ENCODE measurements at regions not wholly inside any gene's neighbourhood (a gene's known extent, or its start where the extent isn't known, plus 50 kb on each side); places are given as distances from the start of the nearest gene placed in this dataset.
"Not testable (repeated sequence)": the region's sequence is repeated elsewhere in the genome, so short reads cannot be mapped to it uniquely, and the experiment has no call there.

- Mint-ChIP-seq H3K9me3 (peaks cover 3% of the 10 kb centered on the region), H3K4me1 (peaks cover 3% of the 10 kb centered on the region), H3K4me3 (no peak overlapping the region), H3K27me3 (no peaks in the 10 kb centered on the region), H3K27ac (no peak overlapping the region), H3K36me3 (no peaks in the 10 kb centered on the region)
- DNase-seq (no peak), ATAC-seq (ENCODE audit: low read depth) (no peak)
- POLR2A ChIA-PET, result no interaction called here
Observed at GRCh38 chr1:38744452-38745350, 114.9 kb downstream of the RRAGC start.

- POLR2A ChIA-PET, result no interaction called here
- ATAC-seq (ENCODE audit: low read depth) (no peak), DNase-seq (no peak)
- Mint-ChIP-seq H3K4me1 (peaks cover 3% of the 10 kb centered on the region), H3K36me3 (no peaks in the 10 kb centered on the region), H3K4me3 (no peak overlapping the region), H3K9me3 (no peaks in the 10 kb centered on the region), H3K27ac (no peak overlapping the region), H3K27me3 (no peaks in the 10 kb centered on the region)
Observed at GRCh38 chr1:38743184-38743583, 116.4 kb downstream of the RRAGC start.

- ATAC-seq (ENCODE audit: low read depth) (no peak), DNase-seq (no peak)
- Mint-ChIP-seq H3K9me3 (no peaks in the 10 kb centered on the region), H3K4me3 (no peak overlapping the region), H3K27ac (no peak overlapping the region), H3K27me3 (no peaks in the 10 kb centered on the region), H3K36me3 (no peaks in the 10 kb centered on the region), H3K4me1 (peaks cover 1% of the 10 kb centered on the region)
- POLR2A ChIA-PET, result no interaction called here
Observed at GRCh38 chr1:38741341-38741740, 118.2 kb downstream of the RRAGC start.

GRCh38 chr1:38740487-38740886 is 119.1 kb downstream of the RRAGC start:
- no peaks in the 10 kb centered on the region for H3K36me3 Mint-ChIP-seq
- H3K9me3 Mint-ChIP-seq, result no peaks in the 10 kb centered on the region
- no peak for DNase-seq
- POLR2A ChIA-PET, result no interaction called here
- no peak overlapping the region for H3K27ac Mint-ChIP-seq
- ATAC-seq (ENCODE audit: low read depth), result no peak
- H3K4me3 Mint-ChIP-seq, result no peak overlapping the region
- no peaks in the 10 kb centered on the region for H3K27me3 Mint-ChIP-seq
- H3K4me1 Mint-ChIP-seq, result no peaks in the 10 kb centered on the region

GRCh38 chr1:38738207-38738606 is 121.4 kb downstream of the RRAGC start:
- Mint-ChIP-seq H3K27ac (no peak overlapping the region), H3K4me3 (no peak overlapping the region), H3K9me3 (no peaks in the 10 kb centered on the region), H3K4me1 (no peaks in the 10 kb centered on the region), H3K36me3 (no peaks in the 10 kb centered on the region), H3K27me3 (no peaks in the 10 kb centered on the region)
- POLR2A ChIA-PET, result no interaction called here
- ATAC-seq (ENCODE audit: low read depth), result no peak
- DNase-seq, result no peak

GRCh38 chr1:38736399-38736798 is 123.2 kb downstream of the RRAGC start:
- no peak for ATAC-seq (ENCODE audit: low read depth)
- DNase-seq, result no peak
- no peaks in the 10 kb centered on the region for H3K36me3 Mint-ChIP-seq
- H3K4me1 Mint-ChIP-seq, result no peaks in the 10 kb centered on the region
- H3K27me3 Mint-ChIP-seq, result no peaks in the 10 kb centered on the region
- no peak overlapping the region for H3K27ac Mint-ChIP-seq
- POLR2A ChIA-PET, result no interaction called here
- no peaks in the 10 kb centered on the region for H3K9me3 Mint-ChIP-seq
- no peak overlapping the region for H3K4me3 Mint-ChIP-seq

- H3K27ac Mint-ChIP-seq, result no peak overlapping the region
- H3K36me3 Mint-ChIP-seq, result no peaks in the 10 kb centered on the region
- peaks cover 4% of the 10 kb centered on the region for H3K27me3 Mint-ChIP-seq
- no peaks in the 10 kb centered on the region for H3K9me3 Mint-ChIP-seq
- H3K4me3 Mint-ChIP-seq, result no peak overlapping the region
- no peak for DNase-seq
- no peak for ATAC-seq (ENCODE audit: low read depth)
- POLR2A ChIA-PET, result no interaction called here
- H3K4me1 Mint-ChIP-seq, result no peaks in the 10 kb centered on the region
Observed at GRCh38 chr1:38735651-38736161, 123.9 kb downstream of the RRAGC start.

- H3K4me1 Mint-ChIP-seq, result no peaks in the 10 kb centered on the region
- POLR2A ChIA-PET, result no interaction called here
- H3K36me3 Mint-ChIP-seq, result no peaks in the 10 kb centered on the region
- H3K9me3 Mint-ChIP-seq, result no peaks in the 10 kb centered on the region
- no peak overlapping the region for H3K4me3 Mint-ChIP-seq
- no peak overlapping the region for H3K27ac Mint-ChIP-seq
- DNase-seq, result no peak
- peaks cover 14% of the 10 kb centered on the region for H3K27me3 Mint-ChIP-seq
- ATAC-seq (ENCODE audit: low read depth), result no peak
Observed at GRCh38 chr1:38733761-38734160, 125.8 kb downstream of the RRAGC start.

GRCh38 chr1:38730511-38731397 is 128.8 kb downstream of the RRAGC start:
- no peak overlapping the region for H3K27ac Mint-ChIP-seq
- POLR2A ChIA-PET, result no interaction called here
- no peaks in the 10 kb centered on the region for H3K4me1 Mint-ChIP-seq

GRCh38 chr1:38728585-38728908 is 131.0 kb downstream of the RRAGC start:
- Mint-ChIP-seq H3K27ac (no peak overlapping the region), H3K4me1 (no peaks in the 10 kb centered on the region)

More at GRCh38 chr1:38730511-38731397, 128.8 kb downstream of the RRAGC start:
- DNase-seq, result no peak
- Mint-ChIP-seq H3K36me3 (no peaks in the 10 kb centered on the region), H3K27me3 (peaks cover 40% of the 10 kb centered on the region), H3K4me3 (no peak overlapping the region), H3K9me3 (no peaks in the 10 kb centered on the region)
- no peak for ATAC-seq (ENCODE audit: low read depth)

GRCh38 chr1:38727684-38728584 is 131.6 kb downstream of the RRAGC start:
- ATAC-seq (ENCODE audit: low read depth), result no peak
- Mint-ChIP-seq H3K4me1 (no peaks in the 10 kb centered on the region), H3K9me3 (no peaks in the 10 kb centered on the region), H3K27ac (no peak overlapping the region), H3K36me3 (peaks cover 2% of the 10 kb centered on the region), H3K4me3 (no peak overlapping the region), H3K27me3 (peaks cover 55% of the 10 kb centered on the region)
- DNase-seq, result no peak
- POLR2A ChIA-PET, result no interaction called here

More at GRCh38 chr1:38728585-38728908, 131.0 kb downstream of the RRAGC start:
- POLR2A ChIA-PET, result no interaction called here
- Mint-ChIP-seq H3K4me3 (no peak overlapping the region), H3K36me3 (peaks cover 1% of the 10 kb centered on the region), H3K27me3 (peaks cover 50% of the 10 kb centered on the region), H3K9me3 (no peaks in the 10 kb centered on the region)
- DNase-seq (no peak), ATAC-seq (ENCODE audit: low read depth) (no peak)

- ATAC-seq (ENCODE audit: low read depth); H3K27ac Mint-ChIP-seq; POLR2A ChIA-PET; H3K36me3 Mint-ChIP-seq; H3K4me1 Mint-ChIP-seq; H3K4me3 Mint-ChIP-seq; H3K9me3 Mint-ChIP-seq; DNase-seq: not testable (repeated sequence)
- peaks cover 51% of the 10 kb centered on the region for H3K27me3 Mint-ChIP-seq
Observed at GRCh38 chr1:38725321-38725961, 134.1 kb downstream of the RRAGC start.

All from activated naive CD8-positive, alpha-beta T cell treated with anti-CD3 and anti-CD28 coated beads, Interleukin-2, amount 10 ng/mL, durations not matched to agents 7 days and 5 days (primary cell).